HG02759 (cell line): ENCODE measurements at regions not wholly inside any gene's neighbourhood (a gene's known extent, or its start where the extent isn't known, plus 50 kb on each side); places are given as distances from the start of the nearest gene placed in this dataset.

Experiments used
- ATAC-seq: cut with Tn5 transposase; IDR thresholded peaks from one replicate; pipeline ENCODE4 v1.9.1; 2021; ENCODE audit warnings: mild to moderate bottlenecking, moderate library complexity; ENCODE audit not compliant: unreplicated experiment

GRCh38 chr10:28810057-28810870, 132.9 kb downstream of the BAMBI start:
- ATAC-seq = no peak

- ATAC-seq = no peak
These were observed 134.5 kb downstream of the BAMBI start for GRCh38 chr10:28811639-28812349.

- ATAC-seq = no peak
These were observed 135.4 kb downstream of the BAMBI start for GRCh38 chr10:28812384-28813372.

GRCh38 chr10:28815681-28816080, 138.4 kb downstream of the BAMBI start:
- no peak for ATAC-seq

GRCh38 chr10:28822719-28823464, 145.6 kb downstream of the BAMBI start:
- ATAC-seq = no peak

GRCh38 chr10:28823501-28824075, 146.3 kb downstream of the BAMBI start:
- ATAC-seq = no peak

GRCh38 chr10:28833313-28833712, 156.0 kb downstream of the BAMBI start:
- no peak for ATAC-seq

- ATAC-seq = no peak
These were observed 159.1 kb downstream of the BAMBI start for GRCh38 chr10:28836435-28836743.

GRCh38 chr10:28837613-28838390, 160.5 kb downstream of the BAMBI start:
- no peak for ATAC-seq

GRCh38 chr10:28838908-28839307, 161.6 kb downstream of the BAMBI start:
- ATAC-seq = no peak

GRCh38 chr10:28839600-28840007, 162.3 kb downstream of the BAMBI start:
- no peak for ATAC-seq

GRCh38 chr10:28840202-28840601, 162.9 kb downstream of the BAMBI start:
- ATAC-seq = no peak

GRCh38 chr10:28840971-28841370, 163.7 kb downstream of the BAMBI start:
- no peak for ATAC-seq

GRCh38 chr10:28841625-28842024, 164.3 kb downstream of the BAMBI start:
- ATAC-seq = no peak

GRCh38 chr10:28842321-28842720, 165.0 kb downstream of the BAMBI start:
- ATAC-seq = no peak

- ATAC-seq = no peak
These were observed 167.8 kb downstream of the BAMBI start for GRCh38 chr10:28845009-28845682.

- ATAC-seq = no peak
These were observed 172.0 kb downstream of the BAMBI start for GRCh38 chr10:28849309-28849708.

GRCh38 chr10:28849821-28850220, 172.5 kb downstream of the BAMBI start:
- ATAC-seq = no peak

GRCh38 chr10:28850784-28851183, 173.5 kb downstream of the BAMBI start:
- ATAC-seq = no peak
